HL-60/S4 (cell line): ENCODE measurements at regions not wholly inside any gene's neighbourhood (a gene's known extent, or its start where the extent isn't known, plus 50 kb on each side); places are given as distances from the start of the nearest gene placed in this dataset.

Experiments used
- in situ Hi-C: fragments of 300-500 bp; cut with MboI; formaldehyde crosslinking; loops from 2 replicates; pipeline ENCODE4 v1.14.3; 2022; ENCODE audit warnings: low sequenced_read_pairs

GRCh38 chr7:46953008-46953407 is 628.9 kb downstream of the TNS3 start:
- in situ Hi-C loops, result no loop called here

GRCh38 chr7:46949270-46949931 is 632.5 kb downstream of the TNS3 start:
- in situ Hi-C loops, result no loop called here

GRCh38 chr7:46948716-46949115 is 633.2 kb downstream of the TNS3 start:
- in situ Hi-C loops, result no loop called here

DNA sequence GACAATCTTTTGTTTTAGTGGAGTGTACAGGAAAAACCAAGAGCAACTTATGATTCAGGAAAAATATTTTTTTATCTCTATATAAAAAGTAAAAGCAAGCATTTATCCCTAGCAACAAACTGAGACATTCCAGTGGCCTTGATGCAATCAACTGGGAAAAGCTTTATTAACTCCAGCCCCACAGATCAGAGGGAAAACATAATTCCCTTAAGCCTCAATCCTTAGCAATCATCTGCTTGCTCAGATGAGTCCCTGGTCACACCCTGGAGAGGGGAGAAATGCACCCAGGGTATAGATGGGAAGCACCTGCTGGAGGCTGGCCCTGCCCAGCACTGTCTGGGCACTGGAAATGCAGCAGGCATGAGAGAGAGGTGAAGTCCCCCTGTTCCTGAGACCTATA is 636.6 kb downstream of the TNS3 start:
- in situ Hi-C loops, result no loop called here

DNA sequence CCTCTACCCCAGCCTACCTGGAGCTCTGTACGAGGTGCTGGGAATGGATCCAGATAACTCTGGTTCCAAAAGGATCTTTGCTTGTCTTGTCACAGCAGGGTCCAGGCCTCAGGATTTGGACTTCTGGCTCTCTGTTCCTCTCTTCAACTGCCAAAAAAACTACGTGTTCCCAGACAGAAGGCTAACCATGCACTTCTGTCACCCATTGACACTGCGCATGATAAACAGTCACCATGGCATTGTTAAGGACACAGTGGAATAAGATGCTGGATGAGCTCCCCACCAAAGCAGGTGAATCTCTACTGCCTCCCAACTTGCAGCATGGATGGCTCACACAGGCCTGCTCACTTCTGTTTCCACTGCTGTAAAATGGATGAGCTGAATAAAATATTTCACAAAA is 637.9 kb downstream of the TNS3 start:
- in situ Hi-C loops, result no loop called here

- in situ Hi-C loops, result no loop called here
These were observed 639.3 kb downstream of the TNS3 start for GRCh38 chr7:46942574-46942973.

- in situ Hi-C loops, result no loop called here
These were observed 641.7 kb downstream of the TNS3 start for GRCh38 chr7:46940178-46940577.

GRCh38 chr7:46939558-46939957 is 642.4 kb downstream of the TNS3 start:
- in situ Hi-C loops, result no loop called here

- in situ Hi-C loops, result no loop called here
These were observed 642.8 kb downstream of the TNS3 start for GRCh38 chr7:46939089-46939488.

GRCh38 chr7:46937826-46938225 is 644.1 kb downstream of the TNS3 start:
- in situ Hi-C loops, result no loop called here

- in situ Hi-C loops, result no loop called here
These were observed 647.6 kb downstream of the TNS3 start for GRCh38 chr7:46934198-46934825.

DNA sequence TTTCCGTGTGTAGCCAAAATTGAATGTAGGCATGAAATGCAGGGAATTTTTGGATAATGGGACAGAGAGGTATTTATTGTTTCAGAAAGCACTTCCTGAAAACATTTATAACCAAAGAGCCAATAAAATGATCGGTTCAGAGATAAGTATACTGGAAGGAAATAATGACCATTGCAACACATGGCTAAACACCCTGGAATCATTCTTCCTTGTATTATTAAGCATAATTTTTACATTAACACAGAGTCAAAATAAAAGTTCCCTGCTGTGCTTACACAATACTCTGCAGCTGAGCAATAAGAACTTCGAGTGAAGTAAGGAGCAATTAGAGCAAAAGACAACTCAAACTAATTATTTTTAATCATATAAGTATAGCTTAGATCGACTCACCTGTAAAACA is 648.3 kb downstream of the TNS3 start:
- in situ Hi-C loops, result no loop called here

DNA sequence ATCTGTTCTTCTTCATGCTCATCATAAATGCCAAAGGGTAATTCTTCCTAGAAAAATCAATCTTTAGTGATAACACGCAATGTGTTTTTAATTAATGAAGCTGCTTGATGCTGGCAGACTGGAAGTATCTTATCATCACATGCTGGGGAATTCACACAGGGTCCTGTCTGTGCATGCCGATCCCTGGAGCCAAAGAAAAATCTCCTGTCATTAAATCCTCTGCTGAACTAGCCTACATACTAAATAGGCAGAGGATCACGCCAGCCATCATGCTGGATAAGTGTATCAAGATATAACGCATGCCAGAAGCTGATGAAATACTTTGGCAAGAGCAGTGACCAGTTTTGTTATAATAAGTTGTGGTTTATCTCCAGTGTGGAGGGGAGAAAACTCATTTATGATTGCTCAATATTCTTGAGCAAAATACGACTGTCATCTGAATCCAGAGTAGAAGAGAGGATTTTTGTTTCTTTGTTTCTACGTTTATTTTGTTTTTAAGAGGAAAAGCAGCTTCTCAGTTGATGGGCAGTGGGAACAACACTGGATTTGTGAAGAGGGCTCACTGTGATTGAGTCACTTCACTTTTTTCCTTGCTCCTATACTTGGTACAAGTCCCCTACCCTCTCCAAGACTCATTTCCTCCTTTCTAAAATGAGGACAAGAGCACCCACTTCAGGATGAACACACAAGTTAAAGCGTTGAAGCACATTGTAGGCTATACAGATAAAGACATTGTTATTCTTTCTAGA is 649.1 kb downstream of the TNS3 start:
- in situ Hi-C loops, result no loop called here

DNA sequence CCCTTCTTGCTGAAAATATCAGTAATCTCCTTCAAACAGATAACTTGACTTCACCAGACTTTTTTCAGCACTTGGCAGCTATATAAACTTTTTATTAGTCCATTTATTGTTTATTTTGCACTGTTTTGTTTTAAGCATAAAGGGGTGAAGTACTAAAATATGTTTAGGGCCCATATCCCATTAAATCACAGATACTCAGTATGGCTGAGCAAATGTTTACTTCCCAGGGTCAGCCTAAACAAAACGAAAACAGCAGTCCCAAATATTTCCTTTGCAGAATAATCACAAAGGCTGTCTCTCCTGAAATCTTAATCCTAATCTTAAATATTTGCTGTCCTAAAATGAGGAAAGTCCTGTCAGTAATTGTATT is 649.6 kb downstream of the TNS3 start:
- in situ Hi-C loops, result no loop called here

- in situ Hi-C loops, result no loop called here
These were observed 651.5 kb downstream of the TNS3 start for GRCh38 chr7:46930366-46930765.

DNA sequence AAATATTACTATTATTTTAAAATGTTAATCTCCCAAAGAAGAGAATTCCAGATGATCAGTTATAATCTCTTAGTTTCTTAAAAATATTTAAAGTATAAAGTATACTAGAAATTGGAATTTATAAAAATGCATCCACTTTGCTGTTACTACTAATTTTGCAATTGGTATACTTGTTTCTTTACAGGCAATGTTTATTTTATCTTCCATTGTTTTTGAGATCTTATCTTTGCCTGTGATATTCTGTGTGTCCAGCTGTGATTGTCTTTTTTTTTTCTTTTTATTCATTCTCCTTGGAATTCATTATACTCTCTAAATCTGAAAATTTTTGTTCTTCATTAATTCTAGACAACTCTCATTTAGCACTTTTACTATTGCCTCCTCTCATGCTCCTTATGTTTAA is 652.6 kb downstream of the TNS3 start:
- in situ Hi-C loops, result no loop called here

DNA sequence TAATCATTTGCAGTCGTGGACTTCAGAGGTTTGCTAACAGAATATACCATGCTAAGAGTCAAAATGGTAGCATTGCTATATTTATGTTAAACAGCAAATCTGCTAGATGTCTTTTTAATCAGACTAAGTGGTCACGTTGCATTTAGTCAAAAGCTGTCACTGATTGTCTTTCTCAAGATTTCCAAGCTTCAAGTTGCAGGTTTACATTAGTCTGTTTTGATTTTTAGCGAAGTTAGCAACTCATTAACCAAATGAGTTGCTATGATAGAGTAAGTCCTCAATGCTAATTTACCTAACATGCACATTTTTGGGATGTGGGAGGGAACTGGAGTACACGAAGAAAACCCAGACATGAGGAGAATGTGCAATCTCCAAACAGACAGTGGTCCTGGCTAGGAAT is 653.2 kb downstream of the TNS3 start:
- in situ Hi-C loops, result no loop called here

DNA sequence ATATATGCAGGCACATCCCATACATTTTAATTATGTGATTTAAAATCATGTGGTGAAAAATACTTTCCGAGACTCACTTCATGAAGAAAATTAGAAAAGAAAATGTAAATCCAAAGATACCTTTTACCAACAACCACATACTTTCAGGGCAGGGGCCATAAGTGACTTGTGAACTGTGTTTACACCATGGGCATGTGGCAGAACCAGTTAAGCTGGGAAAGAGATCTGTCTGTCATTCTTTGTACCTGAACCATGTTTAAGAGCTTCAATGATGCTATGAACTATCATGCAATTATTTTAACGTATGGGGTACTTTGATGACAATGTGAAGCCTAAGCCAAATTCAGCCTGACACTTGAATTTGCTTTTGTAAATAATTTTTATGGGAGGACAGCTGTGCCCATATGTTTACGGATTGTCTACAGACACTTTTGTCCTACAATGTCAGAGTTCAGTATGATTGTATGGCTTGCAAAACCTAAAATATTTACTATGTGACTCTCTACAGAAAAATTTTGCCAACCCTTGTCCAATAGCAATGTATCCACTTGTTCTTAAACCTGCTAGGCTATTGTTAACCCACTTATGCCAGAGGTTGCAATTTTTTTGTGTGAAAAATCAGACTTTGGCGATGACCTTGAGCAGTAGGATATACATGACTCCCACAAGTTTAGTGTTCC is 654.6 kb downstream of the TNS3 start:
- in situ Hi-C loops, result no loop called here

- in situ Hi-C loops, result no loop called here
These were observed 665.3 kb downstream of the TNS3 start for GRCh38 chr7:46916581-46916980.

GRCh38 chr7:46912692-46913091 is 669.2 kb downstream of the TNS3 start:
- in situ Hi-C loops, result no loop called here

DNA sequence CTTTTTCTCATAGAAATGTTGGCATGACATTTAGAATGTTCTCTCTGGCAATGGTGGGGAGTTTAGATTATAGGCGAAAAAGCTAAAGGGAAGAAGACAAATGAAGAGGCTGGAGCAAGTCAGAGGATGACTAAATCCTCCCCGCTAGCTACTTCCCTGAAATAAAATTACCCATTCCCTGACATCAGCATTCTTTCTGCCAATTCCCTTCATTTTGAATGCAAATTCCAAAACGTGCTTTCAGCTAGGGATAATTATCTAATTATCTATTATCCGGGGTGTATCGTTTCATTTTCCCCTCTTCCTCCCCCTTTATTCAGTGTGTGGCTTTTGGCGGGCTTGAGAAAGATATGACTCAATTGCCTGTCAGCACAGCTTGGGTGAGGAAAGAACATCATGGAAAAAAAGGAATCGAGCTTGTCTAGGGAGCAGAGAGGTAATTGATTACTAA is 672.3 kb downstream of the TNS3 start:
- in situ Hi-C loops, result no loop called here

DNA sequence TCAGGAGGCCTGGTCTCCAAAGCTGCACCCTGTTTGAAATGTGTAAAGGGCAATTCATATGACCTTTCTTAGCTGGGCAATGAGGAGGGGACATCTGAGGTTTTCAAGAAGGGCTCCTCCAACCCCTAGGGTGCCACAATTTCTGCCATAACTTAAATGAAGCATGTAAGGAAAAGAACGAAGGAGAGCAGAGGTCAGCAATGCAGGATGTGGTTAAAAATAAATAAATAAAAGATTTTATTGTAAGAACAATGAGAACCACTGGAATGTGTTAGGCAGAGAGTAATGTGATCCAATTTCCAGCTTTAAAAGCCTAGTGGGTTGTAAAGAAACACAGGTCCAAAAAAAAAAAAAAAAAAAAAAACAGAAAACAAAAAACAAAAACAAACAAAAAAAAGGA is 673.1 kb downstream of the TNS3 start:
- in situ Hi-C loops, result no loop called here
